Prostate gland (tissue), 2 donors: ENCODE measurements at regions not wholly inside any gene's neighbourhood (a gene's known extent, or its start where the extent isn't known, plus 50 kb on each side); places are given as distances from the start of the nearest gene placed in this dataset.

Experiments
- CTCF ChIP-seq, 4 experiments: fragments of 200-600 bp in 2 of 4; fragments of 450-650 bp in 2 of 4; sonication (generic) in 2 of 4; IDR thresholded peaks; 1 replicate in 3 of 4; 2 replicates in 1 of 4; pipeline ENCODE4 v1.5.1; 2016 to 2019; ENCODE audit warnings: antibody characterized with exemption in 4 of 4, mild to moderate bottlenecking in 2 of 4, moderate library complexity in 2 of 4
- POLR2A ChIP-seq: fragments of 450-650 bp; IDR thresholded peaks from one replicate; pipeline ENCODE4 v1.6.1; 2016; ENCODE audit warnings: antibody characterized with exemption, mild to moderate bottlenecking

GRCh38 chr22:22118987-22119386 lies 125.6 kb upstream of the VPREB1 start:
- TF ChIP-seq POLR2A (no peak), CTCF (IDR thresholded peaks at IDR 0.05) (no peak)
